ENCODE measurements at regions not wholly inside any gene's neighbourhood (a gene's known extent, or its start where the extent isn't known, plus 50 kb on each side); places are given as distances from the start of the nearest gene placed in this dataset.

- CTCF ChIA-PET = no interaction called here
Observed at GRCh38 chr5:74332682-74333081, 307.8 kb downstream of the ENC1 start.

GRCh38 chr5:74332006-74332405 is 308.5 kb downstream of the ENC1 start:
- CTCF ChIA-PET = no interaction called here
- POLR2A ChIA-PET = no interaction called here

More at GRCh38 chr5:74332682-74333081, 307.8 kb downstream of the ENC1 start:
- POLR2A ChIA-PET = no interaction called here

- CTCF ChIA-PET = no interaction called here
- POLR2A ChIA-PET = no interaction called here
Observed at GRCh38 chr5:74328221-74328630, 312.3 kb downstream of the ENC1 start.

- ChIA-PET CTCF (no interaction called here), POLR2A (no interaction called here)
Observed at GRCh38 chr5:74327339-74327685, 313.2 kb downstream of the ENC1 start.

- CTCF ChIA-PET = no interaction called here
- POLR2A ChIA-PET = no interaction called here
Observed at GRCh38 chr5:74326571-74327338, 313.8 kb downstream of the ENC1 start.

- CTCF ChIA-PET = no interaction called here
Observed at GRCh38 chr5:74325866-74326265, 314.7 kb downstream of the ENC1 start.

DNA sequence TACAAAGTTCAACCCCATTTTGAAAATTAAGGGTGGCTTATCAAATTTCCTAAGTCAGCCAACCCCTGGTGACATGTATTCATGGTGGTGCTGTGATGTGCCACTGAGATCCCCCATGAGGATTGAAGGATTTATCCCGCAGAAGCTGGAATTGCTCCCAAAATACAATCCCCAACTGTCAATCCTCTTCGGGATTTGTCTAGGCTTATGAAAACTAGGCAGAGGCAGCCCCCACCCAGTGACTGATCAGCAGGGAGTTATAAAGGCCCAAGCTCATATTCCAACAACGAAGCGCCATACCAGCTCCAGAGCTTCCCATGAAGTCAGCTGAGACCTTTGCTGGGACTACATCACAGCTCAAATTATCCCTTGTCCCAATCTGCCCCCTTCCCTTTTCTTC is 316.0 kb downstream of the ENC1 start:
- CTCF ChIA-PET = no interaction called here
- POLR2A ChIA-PET = no interaction called here

More at GRCh38 chr5:74325866-74326265, 314.7 kb downstream of the ENC1 start:
- POLR2A ChIA-PET = no interaction called here

GRCh38 chr5:74322944-74323343 is 317.6 kb downstream of the ENC1 start:
- CTCF ChIA-PET = no interaction called here
- POLR2A ChIA-PET = no interaction called here

DNA sequence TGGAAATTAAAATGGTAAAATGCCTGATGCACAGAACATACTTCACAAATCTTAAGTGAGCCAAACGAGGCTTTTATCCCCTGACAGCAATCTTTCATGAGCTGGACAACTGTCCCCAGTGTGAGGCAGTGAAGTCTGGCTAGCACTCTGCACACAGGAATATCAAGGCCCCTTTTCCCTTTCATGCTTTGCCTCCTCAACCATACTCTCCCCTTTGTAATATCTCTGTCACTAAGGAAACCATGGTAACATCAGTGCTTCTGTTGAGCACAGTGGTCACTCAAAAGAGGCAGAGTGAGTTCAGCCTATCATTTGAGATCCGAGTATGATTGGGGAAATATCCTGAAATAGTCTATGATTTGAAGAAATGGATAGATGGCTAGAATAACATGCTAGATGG is 318.3 kb downstream of the ENC1 start:
- CTCF ChIA-PET = no interaction called here
- POLR2A ChIA-PET = no interaction called here

DNA sequence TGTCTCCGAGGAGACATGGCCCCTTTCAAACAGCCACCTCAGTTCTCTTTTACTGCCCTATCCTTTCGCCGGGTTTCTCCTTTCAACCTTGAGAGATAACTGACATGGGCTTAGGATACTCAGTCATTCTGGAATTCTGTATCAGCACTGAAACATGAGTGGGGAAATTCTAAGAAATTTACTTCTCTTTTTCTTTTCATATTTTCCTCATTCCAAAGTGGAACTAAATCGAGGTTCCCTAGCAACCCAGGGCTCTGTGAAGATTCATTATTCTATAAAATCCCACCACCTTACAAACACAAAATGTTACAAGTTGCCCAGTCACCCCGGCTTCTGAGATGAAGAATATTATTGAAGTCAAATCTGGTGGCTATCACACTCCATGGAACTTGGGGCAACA is 319.2 kb downstream of the ENC1 start:
- ChIA-PET CTCF (no interaction called here), POLR2A (no interaction called here)

- ChIA-PET POLR2A (no interaction called here), CTCF (no interaction called here)
Observed at GRCh38 chr5:74320526-74320925, 320.0 kb downstream of the ENC1 start.

DNA sequence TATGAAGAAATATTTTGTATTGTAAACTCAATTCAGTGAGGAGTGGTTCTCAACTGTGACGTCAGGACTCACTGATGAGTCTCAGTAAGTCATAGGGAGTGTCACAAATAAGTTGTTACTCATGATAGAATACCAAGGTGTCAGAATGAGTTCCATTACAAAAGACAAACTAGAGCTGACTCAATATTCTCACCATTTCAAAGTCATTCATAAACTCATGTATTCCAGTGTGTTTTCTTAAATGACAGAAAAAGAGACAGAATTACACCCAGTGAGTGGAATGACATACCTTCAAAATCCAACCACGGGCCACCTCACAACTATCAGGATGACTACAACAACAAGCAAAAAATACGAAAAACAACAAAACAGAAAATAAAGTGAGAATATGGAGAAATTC is 321.5 kb downstream of the ENC1 start:
- POLR2A ChIA-PET = no interaction called here
- CTCF ChIA-PET = no interaction called here

DNA sequence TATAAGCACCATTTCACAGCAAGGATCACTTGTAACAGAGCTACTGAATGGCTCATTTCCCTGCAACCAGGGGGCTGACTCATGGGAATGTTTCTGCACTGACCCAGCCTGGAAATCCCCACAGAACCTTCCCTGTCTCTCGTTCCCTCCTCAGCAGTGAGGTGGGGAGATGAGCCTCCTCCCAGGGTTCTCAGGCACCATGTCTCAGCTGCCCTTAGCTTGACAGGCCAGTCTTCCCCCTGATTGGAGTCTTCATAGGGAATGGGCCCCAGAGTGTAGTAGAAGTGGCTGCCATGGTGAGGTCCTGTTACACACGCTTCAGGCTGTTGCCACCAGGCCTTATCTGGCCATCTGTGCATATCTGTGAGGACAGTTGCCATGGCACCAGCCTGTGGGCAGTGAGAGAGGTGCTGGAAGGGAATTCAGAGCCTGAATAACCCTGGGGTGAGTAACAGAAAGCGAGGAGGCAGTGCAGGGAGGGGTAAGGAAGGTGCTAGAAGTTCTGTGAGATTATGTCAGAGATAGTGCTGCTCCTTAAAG is 324.4 kb downstream of the ENC1 start:
- POLR2A ChIA-PET = no interaction called here
- CTCF ChIA-PET = interaction anchor here (0.6 kb wide), 1 partner anchor 123 kb away, joined by 3 read pairs; no protein-coding TSS in a partner anchor

DNA sequence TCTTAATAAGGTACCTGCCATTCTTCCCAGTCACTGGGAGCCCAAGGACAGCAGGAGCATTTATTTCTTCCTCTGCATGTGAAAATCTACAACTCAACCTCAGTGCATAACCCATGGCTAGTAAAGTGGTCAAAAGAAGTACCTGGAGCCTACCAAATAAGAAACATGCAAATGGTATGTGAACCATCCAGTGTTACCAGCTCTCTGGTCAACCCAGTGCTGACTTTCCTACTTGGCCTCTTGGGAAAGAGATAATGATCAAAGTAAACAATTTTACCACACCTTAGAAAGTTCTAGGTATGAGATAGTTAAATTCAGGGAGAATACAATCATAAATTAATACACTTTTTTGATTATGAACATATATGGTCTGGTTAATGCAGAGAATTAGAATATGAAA is 325.6 kb downstream of the ENC1 start:
- POLR2A ChIA-PET = no interaction called here
- CTCF ChIA-PET = no interaction called here

DNA sequence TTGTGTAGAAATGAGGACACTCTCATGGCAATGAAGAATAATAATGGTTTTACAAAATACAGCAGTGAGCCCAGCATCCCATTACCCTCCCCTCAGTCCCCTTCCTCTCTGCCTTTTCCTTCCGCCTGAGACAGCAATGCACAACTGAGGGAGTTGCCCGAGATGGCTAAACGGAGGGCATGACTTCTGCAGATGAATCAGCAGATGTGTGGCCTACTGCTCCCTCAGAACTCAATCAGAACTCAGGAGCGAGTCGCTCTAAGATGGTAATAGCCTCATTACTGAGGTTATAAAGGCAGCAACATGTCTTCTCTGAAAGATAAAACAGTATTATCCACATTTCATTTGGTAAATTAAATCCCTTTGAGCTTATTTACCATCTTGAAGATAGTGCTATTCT is 326.6 kb downstream of the ENC1 start:
- ChIA-PET POLR2A (no interaction called here), CTCF (no interaction called here)

- ChIA-PET POLR2A (no interaction called here), CTCF (no interaction called here)
Observed at GRCh38 chr5:74312746-74313145, 327.8 kb downstream of the ENC1 start.

DNA sequence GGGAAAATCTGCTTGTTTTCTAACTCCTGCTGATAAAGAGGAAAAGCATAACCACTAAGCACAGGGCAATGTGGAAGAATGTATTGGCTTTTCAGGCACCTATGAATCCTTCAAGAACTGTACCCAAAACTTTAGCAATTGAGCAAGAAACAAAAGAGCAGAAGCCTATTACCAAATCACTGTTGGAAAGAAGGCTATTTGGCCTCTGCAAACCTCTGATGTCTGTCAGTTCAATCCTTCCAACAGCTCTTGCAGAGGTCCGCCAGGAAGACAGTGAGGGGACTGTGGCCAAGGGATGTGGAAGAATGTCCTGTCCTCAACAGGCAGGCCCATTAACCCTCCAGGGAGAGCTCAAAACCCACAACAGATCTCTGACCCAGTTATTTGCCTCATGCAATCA is 328.6 kb downstream of the ENC1 start:
- ChIA-PET CTCF (no interaction called here), POLR2A (no interaction called here)

DNA sequence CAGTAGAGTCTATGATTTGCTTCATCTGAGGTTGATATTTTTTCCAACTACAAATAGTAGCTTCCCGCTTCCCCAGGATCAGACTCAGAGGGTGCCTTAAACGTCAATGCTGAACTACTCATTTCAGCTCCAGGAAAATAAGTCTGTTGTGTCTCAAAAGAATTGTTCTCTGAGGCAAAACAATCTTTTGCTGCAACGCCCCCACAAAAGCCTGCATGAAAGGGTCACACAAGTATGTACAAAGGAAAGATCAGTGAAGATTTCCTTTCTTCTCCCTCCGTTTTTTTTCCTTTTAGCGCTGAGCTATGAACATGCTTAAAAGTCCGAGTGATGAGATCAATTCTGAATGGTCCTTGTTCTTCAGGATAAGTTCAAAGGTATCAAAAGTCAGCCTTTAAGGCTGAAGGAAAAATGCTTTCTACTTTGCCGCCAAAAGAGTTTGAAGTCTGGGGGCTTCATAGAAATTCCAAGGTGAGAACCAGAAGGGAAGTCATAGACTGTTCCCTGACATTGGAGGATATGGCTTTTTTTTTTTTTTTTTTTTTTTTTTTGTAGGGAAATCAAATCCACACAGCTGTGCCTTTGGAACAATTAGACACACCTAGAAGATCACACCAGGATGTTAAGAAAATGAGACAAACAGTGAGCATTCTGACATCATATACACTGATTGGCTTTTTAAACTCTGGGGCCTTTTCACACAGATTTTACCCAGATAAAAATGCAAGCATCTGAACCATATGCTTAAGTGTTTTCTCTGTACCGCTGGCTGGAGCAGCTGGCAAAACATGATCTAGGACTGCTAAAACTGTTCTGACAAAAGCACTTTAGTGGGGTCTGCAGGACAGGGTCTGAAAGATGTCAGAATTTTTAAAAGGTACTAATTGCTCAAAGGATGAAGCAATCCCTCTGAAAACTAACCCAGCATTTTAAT is 329.3 kb downstream of the ENC1 start:
- CTCF ChIA-PET = interaction anchor here (1.4 kb wide), 1 partner anchor 14 kb away, joined by 3 read pairs; no protein-coding TSS in a partner anchor
- POLR2A ChIA-PET = interaction anchor here (0.6 kb wide), 1 partner anchor 18 kb away, joined by 8 read pairs; no protein-coding TSS in a partner anchor

GRCh38 chr5:74310386-74310785 is 330.1 kb downstream of the ENC1 start:
- POLR2A ChIA-PET = no interaction called here
- CTCF ChIA-PET = interaction anchor here (1.4 kb wide), 1 partner anchor 13 kb away, joined by 3 read pairs; no protein-coding TSS in a partner anchor

DNA sequence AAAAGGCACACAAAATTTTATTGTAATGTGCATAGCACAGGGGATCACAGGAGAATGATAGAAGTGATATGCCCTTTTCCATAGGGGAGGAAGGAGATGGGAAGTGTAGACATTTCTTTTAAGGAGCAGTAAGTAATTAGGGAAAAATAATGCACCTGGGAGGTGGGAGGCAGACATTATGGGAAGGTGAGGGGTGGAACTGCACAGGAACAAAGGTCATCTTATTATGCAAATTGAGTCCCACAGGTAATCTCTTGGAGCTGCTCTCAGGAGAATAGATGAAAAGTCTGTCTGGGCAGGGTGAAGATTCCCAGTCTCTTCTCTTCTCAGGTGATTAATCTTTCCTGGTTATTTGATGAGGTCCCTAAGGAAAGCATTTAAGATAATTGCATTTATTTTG is 331.5 kb downstream of the ENC1 start:
- POLR2A ChIA-PET = no interaction called here
- CTCF ChIA-PET = no interaction called here

DNA sequence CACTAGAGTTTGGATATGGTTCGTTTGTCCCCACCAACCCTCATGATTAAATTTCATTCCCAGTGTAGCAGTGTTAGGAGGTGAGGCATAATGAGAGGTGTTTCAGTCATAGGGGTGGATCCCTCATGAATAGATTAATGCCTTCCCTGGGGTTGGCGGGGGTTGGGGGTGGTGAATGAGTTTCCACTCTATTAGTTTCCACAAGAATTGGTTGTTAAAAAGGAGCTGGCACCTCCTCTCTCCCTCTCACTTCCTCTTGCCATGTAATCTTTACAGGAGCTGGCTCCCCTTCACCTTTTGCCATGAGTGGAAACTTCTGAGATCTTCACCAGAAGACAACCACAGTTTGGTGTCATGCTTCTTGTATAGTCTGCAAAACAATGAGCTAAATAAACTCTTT is 333.7 kb downstream of the ENC1 start:
- CTCF ChIA-PET = no interaction called here
- POLR2A ChIA-PET = no interaction called here

All from activated CD8-positive, alpha-beta memory T cell treated with anti-CD3 and anti-CD28 coated beads for 36 hours (primary cell).